Pancreas (tissue), 10 donors: ENCODE measurements at regions not wholly inside any gene's neighbourhood (a gene's known extent, or its start where the extent isn't known, plus 50 kb on each side); places are given as distances from the start of the nearest gene placed in this dataset.

Experiments
- ATAC-seq, 4 donors: fragments of 200-7000 bp; cut with Tn5 transposase; one replicate each; pipeline versions ENCODE4 v1.8.0 to v1.9.1; 2020; ENCODE audit warnings: mild to moderate bottlenecking in 4 of 4, moderate library complexity in 4 of 4
- DNase-seq, 6 donors: peaks; one replicate each; pipeline ENCODE4 v3.0.0-alpha.2; 2020
- FAIRE-seq: peaks from 2 replicates; lab custom pipeline; 2012; peaks lifted over from hg19 to GRCh38; lab: Jason Lieb, UNC
- H3K27ac ChIP-seq, 4 donors: fragments of 200-600 bp; sonication (generic); 1 replicate in 3 of 4; 2 replicates in 1 of 4; pipeline versions ENCODE4 v1.5.0 to v1.8.0; 2020
- H3K27me3 ChIP-seq, 4 donors: fragments of 200-600 bp; one replicate each; pipeline ENCODE4 v1.8.0; 2021
- H3K36me3 ChIP-seq, 3 donors: fragments of 200-600 bp; sonication (generic) in 1 of 3; one replicate each; pipeline versions ENCODE4 v1.5.0 to v1.8.0; 2020 to 2021
- H3K4me1 ChIP-seq, 3 donors: fragments of 200-600 bp; one replicate each; pipeline ENCODE4 v1.8.0; 2021
- H3K4me3 ChIP-seq, 4 donors: fragments of 200-600 bp; sonication (generic) in 2 of 4; one replicate each; pipeline versions ENCODE4 v1.5.0 to v1.8.0; 2020 to 2021
- H3K9me3 ChIP-seq, 4 donors: fragments of 200-600 bp; one replicate each; pipeline ENCODE4 v1.8.0; 2021
- WGBS, 2 donors: extraction: QIAGEN DNeasy Blood & Tissue Kit; methylation state at CpG; one replicate each; pipeline ENCODE4 v1.1.7; 2013; 5-methylcytosine and 5-hydroxymethylcytosine counted together
- intact Hi-C, 3 donors: fragments of 100-400 bp; cut with DNase I; formaldehyde crosslinking; loops; one replicate each; pipeline versions ENCODE4 v1.11.1 to v1.14.2; 2022
- TF ChIP-seq, protein P1 (sequence below), 4 donors: fragments of 200-600 bp; sonication (generic) in 3 of 4; IDR thresholded peaks; one replicate each; pipeline versions ENCODE4 v1.5.0 to v1.8.0; 2021; ENCODE audit warnings: antibody characterized with exemption in 4 of 4
- donor health status: healthy with polysubstance abuse.
- donor health status: DM: no; HTN: no; CAD: no; lungs with moderate emphysema.
- donor health status: DM: no; HTN: no; CAD: no.
- donor health status: control.
- donor health status: control.
- donor health status: Bipolar disorder and iron deficiency.
- donor health status: DM: yes; HTN: yes; CAD: no.
- donor health status: DM: no; HTN: no; CAD: no.
- donor health status: DM: no; HTN: no; CAD: no.
- donor health status: DM: yes; HTN: yes; CAD: no.

DNA sequence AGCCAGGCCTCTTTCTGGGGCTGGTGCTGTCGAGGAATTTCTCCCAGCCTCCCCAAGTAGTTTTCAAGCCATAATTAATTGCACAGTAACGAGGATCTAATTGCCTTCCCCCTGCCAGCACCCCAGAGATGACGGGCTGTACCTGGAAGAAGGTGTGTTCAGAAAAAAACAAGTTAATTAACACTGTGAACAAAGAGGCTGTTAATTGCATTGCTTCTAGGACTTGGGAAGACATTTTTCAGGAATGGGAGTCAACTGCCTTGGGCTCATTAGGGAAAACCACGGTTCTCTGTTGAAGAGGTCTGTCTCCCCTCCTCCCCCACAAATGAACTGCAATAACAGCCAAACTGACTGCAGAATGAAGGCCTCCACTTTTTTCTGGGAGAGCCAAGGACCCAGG, 176.7 kb downstream of the CCT6B start:
- DNase-seq (no peak), ATAC-seq (no peak), FAIRE-seq (no peak)
- Histone ChIP-seq H3K4me3 (no peak overlapping the region), H3K27ac (no peak overlapping the region), H3K36me3 (no peaks in the 10 kb centered on the region), H3K4me1 (no peaks in the 10 kb centered on the region), H3K9me3 (no peaks in the 10 kb centered on the region), H3K27me3 (no peaks in the 10 kb centered on the region)
- TF ChIP-seq, protein P1, sequence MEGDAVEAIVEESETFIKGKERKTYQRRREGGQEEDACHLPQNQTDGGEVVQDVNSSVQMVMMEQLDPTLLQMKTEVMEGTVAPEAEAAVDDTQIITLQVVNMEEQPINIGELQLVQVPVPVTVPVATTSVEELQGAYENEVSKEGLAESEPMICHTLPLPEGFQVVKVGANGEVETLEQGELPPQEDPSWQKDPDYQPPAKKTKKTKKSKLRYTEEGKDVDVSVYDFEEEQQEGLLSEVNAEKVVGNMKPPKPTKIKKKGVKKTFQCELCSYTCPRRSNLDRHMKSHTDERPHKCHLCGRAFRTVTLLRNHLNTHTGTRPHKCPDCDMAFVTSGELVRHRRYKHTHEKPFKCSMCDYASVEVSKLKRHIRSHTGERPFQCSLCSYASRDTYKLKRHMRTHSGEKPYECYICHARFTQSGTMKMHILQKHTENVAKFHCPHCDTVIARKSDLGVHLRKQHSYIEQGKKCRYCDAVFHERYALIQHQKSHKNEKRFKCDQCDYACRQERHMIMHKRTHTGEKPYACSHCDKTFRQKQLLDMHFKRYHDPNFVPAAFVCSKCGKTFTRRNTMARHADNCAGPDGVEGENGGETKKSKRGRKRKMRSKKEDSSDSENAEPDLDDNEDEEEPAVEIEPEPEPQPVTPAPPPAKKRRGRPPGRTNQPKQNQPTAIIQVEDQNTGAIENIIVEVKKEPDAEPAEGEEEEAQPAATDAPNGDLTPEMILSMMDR (IDR thresholded peaks at IDR 0.05), result no peak
- 32 to 38% methylated on average over 4 of the region's 4 CpGs for WGBS, 2 donors
- intact Hi-C loops, result no loop called here

DNA sequence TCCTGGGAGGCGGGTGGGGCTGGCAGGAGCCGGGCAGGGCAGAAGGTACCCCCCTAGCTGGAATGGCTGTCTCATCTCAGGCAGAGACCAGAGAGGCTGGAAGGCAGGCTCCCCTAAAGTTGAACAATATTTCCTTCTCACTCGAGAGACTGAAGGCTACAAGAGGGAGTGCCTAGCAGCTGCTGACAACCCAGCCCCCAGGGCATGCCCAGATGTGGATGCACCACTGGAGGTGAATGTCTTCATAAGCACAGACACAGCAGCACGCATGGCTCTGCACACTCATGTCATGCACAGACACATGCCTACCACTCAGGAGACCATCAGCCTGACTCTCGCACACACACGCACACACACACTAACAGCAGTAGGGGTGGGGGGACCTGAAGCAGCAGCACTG, 179.0 kb downstream of the CCT6B start:
- DNase-seq (no peak), FAIRE-seq (no peak), ATAC-seq (no peak)
- no peaks in the 10 kb centered on the region for H3K27me3 ChIP-seq
- no peaks in the 10 kb centered on the region for H3K36me3 ChIP-seq
- TF ChIP-seq, protein P1 (IDR thresholded peaks at IDR 0.05), result no peak
- intact Hi-C loops, result no loop called here
- H3K27ac ChIP-seq, result no peak overlapping the region
- no peak overlapping the region for H3K4me3 ChIP-seq
- no peaks in the 10 kb centered on the region for H3K9me3 ChIP-seq
- H3K4me1 ChIP-seq, result no peaks in the 10 kb centered on the region
- WGBS, 2 donors, result 73 to 78% methylated on average over 6 of the region's 6 CpGs

DNA sequence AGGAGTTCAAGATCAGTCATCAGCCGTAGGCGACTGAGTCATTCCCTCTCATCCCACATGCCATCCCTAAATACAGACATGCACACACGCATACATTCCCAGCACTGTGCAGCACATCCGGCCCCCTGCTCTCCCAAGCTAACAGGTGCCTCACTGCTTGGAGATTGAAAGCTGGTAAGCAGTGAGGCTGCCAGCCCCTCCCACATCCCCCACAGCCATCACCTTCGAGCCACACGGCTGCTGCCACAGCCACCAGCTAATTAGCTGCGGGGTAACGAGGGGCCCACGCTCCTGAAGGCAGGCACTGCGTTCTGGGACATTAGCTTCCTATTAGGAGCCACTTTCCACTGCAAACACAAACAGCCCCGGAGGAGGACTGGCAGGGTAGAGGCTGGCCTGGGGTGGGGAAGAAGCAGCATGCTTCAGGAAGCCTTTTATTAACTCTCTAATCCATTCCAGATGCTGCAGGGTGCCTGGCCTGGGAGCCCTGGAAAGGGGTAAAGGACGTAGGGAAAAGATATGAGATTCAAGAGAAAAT, 179.6 kb downstream of the CCT6B start:
- ATAC-seq (no peak), FAIRE-seq (no peak), DNase-seq (no peak)
- no peak overlapping the region for H3K27ac ChIP-seq
- no peaks in the 10 kb centered on the region for H3K27me3 ChIP-seq
- no peak overlapping the region for H3K4me3 ChIP-seq
- H3K36me3 ChIP-seq, result no peaks in the 10 kb centered on the region
- WGBS, 2 donors, result 36 to 46% methylated on average over 12 of the region's 12 CpGs
- TF ChIP-seq, protein P1 (IDR thresholded peaks at IDR 0.05), result no peak
- intact Hi-C loops, result no loop called here
- H3K9me3 ChIP-seq, result no peaks in the 10 kb centered on the region
- H3K4me1 ChIP-seq, result no peaks in the 10 kb centered on the region

DNA sequence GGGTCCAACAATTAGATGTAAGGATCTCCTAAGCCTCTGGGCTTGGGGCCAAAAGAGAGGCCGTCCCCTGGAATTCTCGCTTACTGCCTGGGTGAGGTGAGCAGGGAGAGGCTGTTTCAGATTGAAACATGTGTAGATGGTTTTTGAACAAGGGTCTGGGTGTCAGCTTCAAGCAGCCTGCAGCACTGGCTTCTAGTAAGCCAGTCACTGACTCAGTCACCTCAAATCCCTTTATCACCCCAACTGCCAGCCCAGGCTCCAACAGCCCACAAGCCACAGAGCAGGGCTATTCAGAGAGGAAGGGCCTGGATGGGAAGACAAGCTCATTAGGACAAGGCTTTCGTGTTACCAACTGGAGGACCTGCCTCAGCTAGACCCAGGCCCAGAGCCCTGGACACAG, 180.2 kb downstream of the CCT6B start:
- H3K27ac ChIP-seq, result no peak overlapping the region
- intact Hi-C loops, result no loop called here
- ATAC-seq, result no peak
- TF ChIP-seq, protein P1 (IDR thresholded peaks at IDR 0.05), result no peak
- 79 to 83% methylated on average over 3 of the region's 3 CpGs for WGBS, 2 donors
- no peaks in the 10 kb centered on the region for H3K36me3 ChIP-seq
- H3K27me3 ChIP-seq, result no peaks in the 10 kb centered on the region
- no peaks in the 10 kb centered on the region for H3K4me1 ChIP-seq
- FAIRE-seq, result no peak
- DNase-seq, result no peak
- H3K9me3 ChIP-seq, result no peaks in the 10 kb centered on the region
- no peak overlapping the region for H3K4me3 ChIP-seq

DNA sequence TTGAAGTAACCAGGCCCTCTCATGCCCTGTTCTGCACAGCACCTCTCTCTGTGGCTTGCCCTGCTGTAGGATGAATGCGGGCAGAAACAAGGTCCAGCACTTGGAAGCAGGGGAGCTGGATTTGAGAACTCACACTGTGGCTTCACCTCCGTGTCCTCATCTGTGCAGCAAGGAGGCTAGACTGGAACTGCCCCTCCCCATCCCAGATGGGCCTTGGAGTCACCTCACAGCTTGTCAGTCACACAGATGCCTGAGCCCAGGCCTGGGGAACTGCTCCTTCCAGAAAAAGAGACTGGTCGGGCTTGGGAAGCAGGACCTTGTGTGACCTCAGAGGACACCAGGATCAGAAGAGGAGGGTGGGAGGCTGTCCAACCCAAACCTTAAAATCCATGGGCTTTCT, 180.8 kb downstream of the CCT6B start:
- TF ChIP-seq, protein P1 (IDR thresholded peaks at IDR 0.05), result no peak
- FAIRE-seq (no peak), ATAC-seq (no peak), DNase-seq (no peak)
- WGBS, 2 donors, result 79 to 88% methylated on average over 3 of the region's 3 CpGs
- Histone ChIP-seq H3K4me1 (no peaks in the 10 kb centered on the region), H3K36me3 (no peaks in the 10 kb centered on the region), H3K27ac (no peak overlapping the region), H3K4me3 (no peak overlapping the region), H3K27me3 (no peaks in the 10 kb centered on the region), H3K9me3 (no peaks in the 10 kb centered on the region)
- intact Hi-C loops, result no loop called here
